Esophagus muscularis mucosa (tissue), 4 donors: ENCODE measurements at regions not wholly inside any gene's neighbourhood (a gene's known extent, or its start where the extent isn't known, plus 50 kb on each side); places are given as distances from the start of the nearest gene placed in this dataset.

Experiments used
- DNase-seq: peaks from one replicate; pipeline ENCODE4 v3.0.0-alpha.2; 2017; ENCODE audit errors: extremely low spot score
- H3K27ac ChIP-seq, 4 donors: fragments of 200-600 bp; sonication (generic); replicated peaks in 1 of 4; 1 replicate in 3 of 4; 2 replicates in 1 of 4; pipeline ENCODE4 v1.5.1; 2016 to 2019; ENCODE audit warnings: mild to moderate bottlenecking in 1 of 4
- H3K27me3 ChIP-seq, 4 donors: fragments of 200-600 bp; sonication (generic); one replicate each; pipeline versions ENCODE4 v1.5.1 to v1.6.0; 2016 to 2019
- H3K36me3 ChIP-seq, 4 donors: fragments of 200-600 bp; sonication (generic); one replicate each; pipeline ENCODE4 v1.5.1; 2016 to 2019
- H3K4me1 ChIP-seq, 4 donors: fragments of 200-600 bp; sonication (generic); one replicate each; pipeline ENCODE4 v1.5.1; 2016 to 2019
- H3K4me3 ChIP-seq, 4 donors: fragments of 200-600 bp; sonication (generic); 1 replicate in 2 of 4; 2 replicates in 2 of 4; pipeline ENCODE4 v1.5.1; 2016 to 2019; ENCODE audit warnings: mild to moderate bottlenecking in 4 of 4, moderate library complexity in 1 of 4
- H3K9me3 ChIP-seq, 4 donors: fragments of 200-600 bp; sonication (generic); 1 replicate in 3 of 4; 2 replicates in 1 of 4; pipeline ENCODE4 v1.5.1; 2016 to 2019
- CTCF ChIP-seq, 3 experiments: fragments of 200-600 bp in 2 of 3; fragments of 450-650 bp in 1 of 3; sonication (generic) in 2 of 3; IDR thresholded peaks; one replicate each; pipeline ENCODE4 v1.5.1; 2017 to 2019; ENCODE audit warnings: antibody characterized with exemption in 3 of 3, mild to moderate bottlenecking in 2 of 3, moderate library complexity in 1 of 3
- EP300 ChIP-seq: sonication (generic); formaldehyde crosslinking; IDR thresholded peaks from one replicate; pipeline ENCODE4 v1.6.1; 2017; ENCODE audit warnings: antibody characterized with exemption
- POLR2A ChIP-seq: fragments of 450-650 bp; IDR thresholded peaks from one replicate; pipeline ENCODE4 v1.6.1; 2017; ENCODE audit warnings: antibody characterized with exemption, moderate library complexity, mild to moderate bottlenecking, low read depth
- POLR2AphosphoS5 ChIP-seq, 2 donors: sonication (generic); formaldehyde crosslinking; IDR thresholded peaks; one replicate each; pipeline ENCODE4 v1.6.1; 2017; ENCODE audit warnings: antibody characterized with exemption in 2 of 2
- WGBS: methylation state at CpG from one replicate; pipeline ENCODE4 v1.1.5; 2018; 5-methylcytosine and 5-hydroxymethylcytosine counted together
- intact Hi-C: fragments of 100-400 bp; cut with DNase I; formaldehyde crosslinking; loops from one replicate; pipeline ENCODE4 v1.15.1; 2023

- no peaks in the 10 kb centered on the region for H3K4me1 ChIP-seq
- intact Hi-C loops: no loop called here
- DNase-seq: no peak
Observed at GRCh38 chr18:61222206-61222605, 111.0 kb upstream of the CDH20 start.

GRCh38 chr18:61225336-61225735 is 107.9 kb upstream of the CDH20 start:
- intact Hi-C loops: no loop called here
- Histone ChIP-seq H3K9me3 (peaks cover 0 to 4% (median 0%) of the 10 kb centered on the region in 4 donors), H3K36me3 (no peaks in the 10 kb centered on the region), H3K27me3 (no peaks in the 10 kb centered on the region), H3K27ac (no peak overlapping the region), H3K4me1 (no peaks in the 10 kb centered on the region), H3K4me3 (no peak overlapping the region)
- no peak for DNase-seq
- TF ChIP-seq EP300 (no peak), POLR2A (no peak), POLR2AphosphoS5 (IDR thresholded peaks at IDR 0.05) (no peak), CTCF (IDR thresholded peaks at IDR 0.05) (no peak)

More at GRCh38 chr18:61222206-61222605, 111.0 kb upstream of the CDH20 start:
- TF ChIP-seq POLR2AphosphoS5 (IDR thresholded peaks at IDR 0.05): no peak
- no peak for TF ChIP-seq CTCF (IDR thresholded peaks at IDR 0.05)
- H3K9me3 ChIP-seq: peaks cover 0 to 4% (median 0%) of the 10 kb centered on the region in 4 donors
- H3K4me3 ChIP-seq: no peak overlapping the region
- H3K27me3 ChIP-seq: no peaks in the 10 kb centered on the region
- no peak overlapping the region for H3K27ac ChIP-seq
- H3K36me3 ChIP-seq: no peaks in the 10 kb centered on the region

DNA sequence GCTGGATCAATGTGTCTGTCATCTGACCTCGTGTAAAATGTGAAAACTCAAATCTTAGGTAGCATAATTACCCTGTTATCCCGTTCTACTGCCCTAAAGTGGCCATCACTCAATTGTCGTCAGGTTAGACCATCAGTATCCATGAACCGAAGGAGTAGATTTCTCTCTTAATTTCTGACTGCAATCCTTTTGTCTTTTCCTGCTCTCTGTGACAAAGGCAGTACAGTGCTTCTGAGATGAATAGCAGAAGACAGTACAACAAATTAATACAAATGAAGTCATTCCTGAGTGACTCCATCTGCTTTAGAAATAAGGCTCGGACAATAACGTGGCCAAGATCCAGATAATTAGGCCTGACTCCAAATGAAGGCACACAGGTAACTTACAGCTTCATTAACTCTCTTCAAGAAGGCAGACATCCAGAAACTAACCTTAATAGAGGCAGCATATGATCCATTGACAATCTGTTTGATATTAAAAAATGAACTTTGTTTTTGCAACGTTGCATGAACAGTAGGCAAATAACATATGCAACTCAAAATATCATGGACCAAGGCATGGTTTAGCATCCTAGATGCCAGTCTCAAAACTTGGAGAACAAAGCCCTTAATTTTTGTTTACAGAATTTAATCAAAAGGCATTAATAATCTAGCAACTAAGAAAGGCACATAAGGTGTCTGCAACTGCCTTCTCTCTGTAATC is 96.7 kb upstream of the CDH20 start:
- 36% methylated on average over 7 of the region's 7 CpGs for WGBS
- intact Hi-C loops: no loop called here
- H3K36me3 ChIP-seq: no peaks in the 10 kb centered on the region
- H3K27ac ChIP-seq: no peak overlapping the region
- no peaks in the 10 kb centered on the region for H3K9me3 ChIP-seq
- no peaks in the 10 kb centered on the region for H3K27me3 ChIP-seq
- no peak for DNase-seq
- TF ChIP-seq POLR2A (no peak), EP300 (no peak), POLR2AphosphoS5 (IDR thresholded peaks at IDR 0.05) (no peak), CTCF (IDR thresholded peaks at IDR 0.05) (no peak)
- H3K4me3 ChIP-seq: no peak overlapping the region
- no peaks in the 10 kb centered on the region for H3K4me1 ChIP-seq

- Histone ChIP-seq H3K27me3 (no peaks in the 10 kb centered on the region), H3K36me3 (no peaks in the 10 kb centered on the region), H3K4me1 (no peaks in the 10 kb centered on the region), H3K9me3 (no peaks in the 10 kb centered on the region), H3K27ac (no peak overlapping the region), H3K4me3 (no peak overlapping the region)
- no peak for DNase-seq
- intact Hi-C loops: no loop called here
- WGBS: 59% methylated on average over 7 of the region's 7 CpGs
- TF ChIP-seq POLR2AphosphoS5 (IDR thresholded peaks at IDR 0.05) (no peak), POLR2A (no peak), EP300 (no peak), CTCF (IDR thresholded peaks at IDR 0.05) (no peak)
Observed at GRCh38 chr18:61237529-61237928, 95.7 kb upstream of the CDH20 start.

DNA sequence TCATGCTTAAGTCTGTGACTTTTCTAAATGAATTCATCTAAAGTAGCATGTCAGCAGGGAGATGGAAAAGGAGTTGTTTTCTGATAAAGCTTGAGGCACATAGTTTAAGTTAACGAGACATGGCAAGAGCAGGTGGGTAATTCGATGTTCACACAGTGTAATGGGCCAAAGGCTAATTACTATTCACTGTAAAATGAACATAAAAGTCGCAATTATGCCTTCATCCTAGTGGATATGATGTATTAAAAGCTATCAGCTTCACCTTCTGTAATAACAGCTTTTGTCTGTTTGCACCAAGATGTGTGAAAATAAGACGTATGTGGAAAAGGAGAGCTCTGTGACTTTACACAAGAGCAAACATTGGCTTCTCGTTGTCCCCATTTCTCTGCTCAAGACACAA is 94.2 kb upstream of the CDH20 start:
- WGBS: 85% methylated on average over 5 of the region's 5 CpGs
- H3K27ac ChIP-seq: no peak overlapping the region
- no peaks in the 10 kb centered on the region for H3K9me3 ChIP-seq
- H3K4me3 ChIP-seq: no peak overlapping the region
- intact Hi-C loops: no loop called here
- no peaks in the 10 kb centered on the region for H3K4me1 ChIP-seq
- DNase-seq: no peak
- no peak for TF ChIP-seq EP300
- no peak for TF ChIP-seq POLR2A
- no peak for TF ChIP-seq CTCF (IDR thresholded peaks at IDR 0.05)
- no peak for TF ChIP-seq POLR2AphosphoS5 (IDR thresholded peaks at IDR 0.05)
- H3K27me3 ChIP-seq: no peaks in the 10 kb centered on the region
- no peaks in the 10 kb centered on the region for H3K36me3 ChIP-seq
